Epithelial cell of prostate (primary cell): ENCODE measurements at regions not wholly inside any gene's neighbourhood (a gene's known extent, or its start where the extent isn't known, plus 50 kb on each side); places are given as distances from the start of the nearest gene placed in this dataset.
"Not testable (repeated sequence)": the region's sequence is repeated elsewhere in the genome, so short reads cannot be mapped to it uniquely, and the experiment has no call there.

Experiments
- DNase-seq: peaks from one replicate; pipeline ENCODE4 v3.0.0-alpha.2; 2011; ENCODE audit warnings: low read depth, low spot score
- H3K27ac ChIP-seq: fragments of 450-650 bp; 2 replicates; pipeline ENCODE4 v1.5.1; 2017; ENCODE audit warnings: mild to moderate bottlenecking

DNA sequence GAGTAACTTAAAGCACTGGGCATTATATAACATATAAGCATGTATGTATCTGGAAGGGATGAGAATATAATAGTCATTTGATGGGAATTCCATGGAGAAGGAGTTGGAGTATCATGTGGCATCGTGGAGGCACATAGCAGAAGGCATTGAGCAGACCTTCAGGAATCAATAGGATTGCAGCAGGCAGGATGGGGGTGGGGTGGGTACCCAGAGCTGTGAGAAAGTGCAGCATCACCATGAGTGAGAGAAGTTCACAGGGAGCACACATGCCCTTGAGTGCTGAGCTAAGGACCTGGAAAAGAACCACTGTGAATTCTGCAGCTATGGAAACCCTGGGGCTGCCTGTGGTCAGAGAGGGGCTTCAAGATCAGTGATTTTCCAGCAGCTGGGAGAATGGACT, 57.3 kb downstream of the MED10 start:
- no peak for DNase-seq

DNA sequence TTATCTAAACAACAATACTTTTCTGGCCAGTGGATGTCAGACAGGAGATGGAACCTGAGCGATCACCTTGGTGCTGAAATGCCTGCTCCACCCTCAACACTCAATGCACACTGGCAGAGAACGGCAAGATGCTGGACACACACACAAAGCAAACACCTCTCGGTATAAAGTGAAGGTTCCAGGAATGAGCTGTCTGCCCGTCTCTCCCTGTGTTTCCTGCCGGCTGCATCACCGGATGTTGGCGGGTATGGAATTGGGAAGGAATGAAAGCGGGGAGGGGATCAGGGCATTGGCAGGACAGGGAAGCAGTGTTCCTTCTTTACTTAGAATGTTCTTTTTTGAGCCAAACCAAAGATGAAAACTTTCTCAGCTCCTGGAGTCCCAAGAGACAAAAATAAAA, 59.2 kb downstream of the MED10 start:
- no peak for DNase-seq
- no peak overlapping the region for H3K27ac ChIP-seq

More for the DNA sequence above, 57.3 kb downstream of the MED10 start:
- no peak overlapping the region for H3K27ac ChIP-seq

DNA sequence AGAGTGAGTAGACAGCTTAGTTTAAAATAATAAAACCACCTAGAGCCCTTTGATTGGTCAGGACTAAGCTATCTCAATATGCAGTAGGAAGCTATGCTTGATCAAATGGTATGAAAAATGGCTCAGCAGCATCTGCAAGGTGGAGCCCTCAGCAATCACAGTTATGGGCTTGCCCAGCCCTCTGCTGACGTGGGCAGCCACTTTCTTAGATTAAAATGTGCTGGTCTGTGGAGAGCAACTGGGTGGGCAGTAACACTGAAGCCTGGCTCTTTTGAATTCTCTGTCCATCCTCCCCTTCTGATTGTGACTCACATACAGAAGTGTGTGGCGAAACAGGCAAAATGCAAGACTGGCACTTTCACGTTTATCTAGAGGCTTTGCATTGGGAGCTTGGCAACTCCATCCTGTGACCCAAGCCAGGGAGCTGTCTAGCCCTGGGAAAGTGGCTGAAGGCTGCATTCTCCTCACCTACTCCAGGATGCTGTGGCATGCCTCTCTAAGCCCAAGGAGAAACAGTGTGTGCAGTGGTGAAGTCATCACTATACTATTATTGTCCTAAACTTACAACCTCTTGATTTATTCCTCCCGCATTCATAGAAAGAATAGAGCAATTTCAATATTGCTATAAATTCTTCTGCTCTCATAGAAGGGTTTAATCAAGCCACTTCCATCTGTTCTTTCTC, 61.1 kb downstream of the MED10 start:
- no peak for DNase-seq
- no peak overlapping the region for H3K27ac ChIP-seq

DNA sequence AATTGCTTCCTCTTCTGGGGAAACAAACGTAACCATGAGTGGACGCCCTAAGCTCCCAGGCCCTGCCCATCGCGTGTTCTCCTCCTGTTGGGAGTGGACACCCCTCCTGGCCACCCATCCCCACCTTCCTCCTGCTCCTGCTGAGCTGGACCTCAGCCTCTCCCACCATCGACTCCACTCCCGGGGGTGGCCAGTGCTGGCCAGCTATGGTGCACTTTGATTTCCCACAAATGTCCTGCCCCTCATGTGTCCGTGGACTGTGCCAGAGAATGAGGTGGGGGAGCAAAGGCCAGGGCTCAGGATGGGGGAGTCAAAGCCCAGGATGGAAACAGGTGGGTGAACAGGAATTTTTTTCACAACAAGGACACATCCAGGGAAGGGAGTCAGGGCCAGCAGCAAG, 62.8 kb downstream of the MED10 start:
- no peak overlapping the region for H3K27ac ChIP-seq
- no peak for DNase-seq

DNA sequence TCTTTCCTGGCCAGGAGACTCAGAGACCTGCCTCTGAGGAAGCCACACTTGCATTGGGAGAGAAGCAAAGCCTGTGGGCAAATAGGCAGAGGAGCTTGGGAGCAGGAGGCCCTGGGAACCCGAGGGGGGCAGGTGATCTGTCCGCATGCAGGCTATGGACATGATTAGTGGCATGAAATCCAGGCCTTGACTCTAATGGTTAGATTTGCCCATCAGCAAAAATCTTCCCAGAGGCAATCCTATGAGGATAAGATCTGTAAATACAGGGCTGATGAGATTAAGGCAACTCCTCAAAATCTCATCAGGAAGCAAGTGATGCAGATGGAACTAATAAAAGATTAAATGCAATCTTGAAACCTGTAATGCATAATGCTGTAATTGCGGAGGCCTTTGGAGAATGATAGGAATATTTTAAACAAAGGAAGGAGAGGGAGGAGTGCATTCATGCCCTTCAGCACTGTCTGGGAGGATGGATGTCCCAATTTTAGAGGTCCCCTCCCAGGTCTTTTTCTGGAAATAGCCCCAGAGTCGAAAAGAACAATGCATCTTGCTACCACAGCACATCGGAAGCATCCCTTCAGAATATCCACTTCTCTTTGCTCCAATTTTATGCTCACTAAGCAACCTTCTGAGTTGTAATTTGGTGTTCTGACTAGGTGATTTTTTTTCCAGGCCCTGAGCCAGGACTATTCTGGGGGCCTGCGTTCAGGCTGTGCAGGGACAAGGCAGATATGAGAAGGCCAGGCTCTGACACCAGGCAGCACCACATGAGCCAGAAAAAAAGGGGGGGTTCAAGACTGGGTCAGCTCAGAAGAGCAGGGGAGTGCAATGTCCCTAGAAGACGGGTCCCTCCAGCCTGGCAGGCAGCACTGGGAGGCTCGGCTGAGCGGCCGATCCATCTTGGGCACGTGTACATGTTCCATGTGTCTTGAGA, 66.5 kb downstream of the MED10 start:
- no peak overlapping the region for H3K27ac ChIP-seq

DNA sequence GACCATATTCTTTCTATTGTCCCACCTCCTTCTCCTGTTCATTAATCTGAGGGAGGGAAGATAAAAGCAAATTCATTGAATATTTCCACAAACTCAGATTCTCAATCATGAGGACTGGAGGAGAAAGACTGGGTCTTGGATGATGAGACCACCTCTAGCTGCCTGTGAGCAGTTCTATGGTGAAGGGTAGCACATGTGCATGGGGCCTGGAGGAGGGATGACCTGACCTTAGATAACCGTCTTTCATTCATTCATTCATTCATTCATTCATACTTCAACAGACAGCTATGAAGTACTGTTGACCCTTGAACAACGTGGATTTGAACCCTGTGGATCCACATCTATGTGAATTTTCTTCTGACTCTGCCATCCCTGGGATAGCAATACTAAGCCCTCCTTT, 68.4 kb downstream of the MED10 start:
- no peak overlapping the region for H3K27ac ChIP-seq
- no peak for DNase-seq

More for the DNA sequence above, 66.5 kb downstream of the MED10 start:
- no peak for DNase-seq

DNA sequence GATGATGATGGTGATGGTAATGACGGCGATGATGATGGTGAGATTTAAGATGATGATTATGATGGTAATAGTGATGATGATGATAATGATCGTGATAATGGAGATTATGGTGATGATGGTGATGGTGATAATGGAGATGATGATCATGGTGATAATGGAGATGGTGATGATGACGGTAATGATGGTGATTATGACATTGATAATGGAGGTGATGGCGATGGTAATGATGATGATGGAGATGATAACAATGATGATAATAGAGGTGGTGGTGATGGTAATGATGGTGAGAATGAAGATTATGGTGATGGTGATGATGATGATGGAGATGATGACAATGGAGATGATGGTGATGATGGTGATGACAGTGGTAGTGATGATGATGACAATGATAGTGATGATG, 69.7 kb downstream of the MED10 start:
- no peak overlapping the region for H3K27ac ChIP-seq
- DNase-seq, result no peak

DNA sequence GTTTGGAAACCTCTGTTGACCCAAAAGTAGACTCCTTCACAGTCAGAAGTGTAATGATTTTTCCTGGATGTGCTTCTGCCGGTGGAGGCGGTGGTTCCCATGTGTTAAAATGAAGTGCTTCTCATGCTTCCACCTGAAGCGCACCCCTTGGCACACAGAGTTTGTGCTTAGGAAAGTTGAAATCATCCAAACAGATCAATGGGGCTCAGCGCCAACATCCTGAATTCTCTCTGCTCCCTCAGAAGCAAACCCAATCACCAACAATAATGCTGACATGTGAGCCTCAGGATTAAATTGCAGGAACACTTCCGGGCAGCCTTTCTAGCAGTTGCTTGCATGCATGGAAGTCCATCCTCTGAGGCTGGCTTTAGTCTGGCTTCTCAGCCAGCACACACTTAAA, 71.0 kb downstream of the MED10 start:
- no peak for DNase-seq
- H3K27ac ChIP-seq, result no peak overlapping the region

DNA sequence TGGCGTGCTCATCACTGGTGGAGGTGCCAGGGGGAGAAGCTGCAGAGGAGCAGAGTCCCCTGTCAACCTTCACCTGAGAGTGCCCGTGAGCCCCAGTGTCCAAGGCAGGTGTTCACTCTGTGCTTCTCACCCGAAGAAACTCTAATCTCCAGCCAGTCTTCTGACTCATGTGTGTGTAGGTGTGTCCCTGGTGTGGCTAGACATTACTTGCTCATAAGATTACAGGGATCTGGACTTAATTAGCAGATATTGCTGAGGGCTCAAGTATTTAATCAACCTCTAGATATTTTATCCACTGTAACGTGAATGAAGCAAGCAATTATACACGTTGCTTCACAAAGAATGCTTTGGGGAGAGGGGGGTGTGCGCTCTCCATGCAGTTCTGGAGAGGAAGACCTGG, 72.5 kb downstream of the MED10 start:
- peak; percentile 2 for DNase-seq
- no peak overlapping the region for H3K27ac ChIP-seq

DNA sequence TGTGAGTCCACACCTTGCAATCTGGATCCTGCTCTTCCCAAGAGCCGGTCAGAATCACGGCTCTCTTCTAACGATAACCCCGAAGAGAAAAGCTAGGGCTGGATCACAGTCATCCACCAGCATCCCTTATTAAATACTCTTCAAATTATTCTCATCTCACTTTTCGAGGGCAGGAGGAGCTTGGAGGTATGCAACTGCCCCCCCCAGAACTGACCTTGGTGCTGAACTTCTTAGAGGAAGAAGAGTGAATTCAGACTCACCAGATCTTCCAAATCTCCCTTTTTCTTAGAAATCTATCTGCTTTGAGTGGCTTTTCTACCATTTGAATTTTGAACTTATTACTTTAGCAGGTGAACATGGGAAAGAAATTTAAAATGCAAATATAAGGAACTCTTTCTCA, 75.7 kb downstream of the MED10 start:
- H3K27ac ChIP-seq, result no peak overlapping the region
- no peak for DNase-seq

DNA sequence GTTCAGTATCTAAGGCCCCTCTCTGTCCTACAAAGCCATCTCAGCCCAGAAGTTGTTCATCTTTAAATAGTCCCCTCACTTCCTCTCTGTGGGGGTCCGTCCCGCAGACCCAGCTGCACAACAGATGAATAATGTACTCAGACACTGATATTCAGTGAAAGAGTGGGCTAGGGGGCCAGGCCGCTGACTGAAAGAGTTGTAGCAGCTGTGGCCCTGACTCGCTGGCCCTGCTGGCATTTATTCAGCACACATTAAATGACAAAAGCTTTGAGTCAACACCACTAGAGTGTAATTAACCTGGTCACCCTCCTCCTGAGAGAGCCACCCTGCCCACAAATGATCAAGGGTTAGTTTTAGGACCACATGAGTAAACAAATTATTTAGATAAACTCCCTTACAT, 76.3 kb downstream of the MED10 start:
- no peak for DNase-seq
- no peak overlapping the region for H3K27ac ChIP-seq

DNA sequence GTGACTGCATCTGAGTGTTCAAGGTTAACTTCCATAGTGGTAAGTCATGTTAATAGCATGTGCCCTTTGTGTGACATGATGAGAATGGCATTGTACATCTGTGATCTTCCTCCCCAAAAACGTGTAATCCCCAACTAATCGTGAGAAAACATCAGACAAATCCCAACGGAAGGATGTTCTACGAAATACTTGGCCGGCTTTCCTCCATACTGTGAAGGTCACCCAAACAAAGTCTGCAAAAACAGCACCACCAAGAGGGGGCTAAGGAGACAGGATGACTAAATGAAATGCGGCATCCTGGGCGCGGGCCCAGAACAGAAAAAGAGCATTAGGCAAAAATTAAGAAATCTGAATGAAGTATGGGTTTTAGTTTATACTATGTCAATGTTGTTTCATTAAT, 81.8 kb downstream of the MED10 start:
- DNase-seq, result no peak
- H3K27ac ChIP-seq, result no peak overlapping the region

DNA sequence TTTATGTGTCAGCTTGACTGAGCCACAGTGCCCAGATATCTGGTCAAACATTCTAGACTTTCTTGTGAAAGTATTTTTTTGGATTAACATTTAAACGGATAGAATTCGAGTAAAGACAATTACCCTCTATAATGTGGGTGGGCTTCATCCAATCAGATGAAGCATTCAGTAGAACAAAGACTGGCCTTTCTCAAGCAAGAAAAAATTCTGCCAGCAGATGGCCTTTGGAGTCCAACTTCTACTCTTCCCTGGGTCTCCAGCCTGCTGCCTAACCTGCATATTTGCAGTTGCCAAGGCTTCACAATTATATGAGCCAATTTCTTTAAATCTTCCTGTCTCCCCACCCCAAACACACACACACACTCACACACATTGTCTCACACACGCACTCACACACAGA, 86.4 kb downstream of the MED10 start:
- no peak overlapping the region for H3K27ac ChIP-seq
- no peak for DNase-seq

DNA sequence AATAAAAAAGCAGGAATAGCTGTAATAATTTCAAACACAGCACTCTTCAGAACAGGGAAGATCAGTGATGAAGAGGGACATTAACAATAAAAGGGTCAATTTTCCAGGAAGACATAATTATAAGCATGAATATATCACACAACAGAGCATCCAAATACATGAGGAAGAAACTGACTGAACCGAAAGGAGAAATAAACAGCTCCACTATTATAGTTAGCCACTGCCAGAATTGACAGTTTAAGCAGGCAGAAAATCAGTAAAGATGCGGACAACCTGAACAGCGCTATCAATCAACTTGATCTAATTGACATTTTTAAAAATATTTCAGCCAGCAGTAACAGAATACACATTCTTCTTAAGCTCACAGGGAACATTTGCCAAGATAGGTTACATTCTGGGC, 89.1 kb downstream of the MED10 start:
- DNase-seq, result no peak
- no peak overlapping the region for H3K27ac ChIP-seq

DNA sequence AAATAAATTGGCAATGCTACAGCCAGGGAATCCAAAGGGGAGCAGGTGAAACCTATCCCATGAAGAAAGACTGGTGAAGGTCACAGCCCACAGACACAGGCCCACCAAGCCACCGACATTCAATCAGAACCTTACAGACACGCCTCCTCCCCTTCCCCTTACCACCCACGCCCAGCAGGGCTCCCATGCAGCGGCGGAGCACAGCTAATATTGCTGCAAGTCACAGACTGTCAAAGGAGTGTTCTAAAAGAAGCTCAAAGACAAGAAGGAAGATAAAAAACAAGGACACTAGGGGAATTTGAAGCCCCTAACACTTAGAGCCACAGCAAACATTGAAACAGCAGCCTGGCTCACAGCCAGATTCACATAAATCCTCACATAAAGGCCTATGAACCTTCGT, 91.2 kb downstream of the MED10 start:
- no peak for DNase-seq
- no peak overlapping the region for H3K27ac ChIP-seq

DNA sequence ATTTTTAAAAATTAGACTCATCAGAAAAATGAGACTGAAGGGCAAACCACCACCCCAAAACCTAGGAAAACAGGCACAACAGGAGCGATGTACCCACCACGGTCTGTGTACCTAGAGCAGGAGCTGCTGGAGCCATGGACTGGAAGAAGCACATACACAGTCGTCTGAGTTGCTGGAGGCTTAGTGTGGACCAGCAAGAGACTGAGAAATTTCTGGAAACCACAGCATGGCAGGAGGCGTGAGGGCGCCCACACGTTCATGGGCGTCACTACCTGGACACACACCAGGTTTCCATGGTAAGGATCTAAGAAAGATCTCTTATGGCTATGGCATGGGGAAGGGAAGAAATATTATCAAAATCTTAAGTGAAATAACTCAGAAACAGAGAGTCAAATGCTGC, 91.9 kb downstream of the MED10 start:
- DNase-seq, result no peak
- H3K27ac ChIP-seq, result no peak overlapping the region

DNA sequence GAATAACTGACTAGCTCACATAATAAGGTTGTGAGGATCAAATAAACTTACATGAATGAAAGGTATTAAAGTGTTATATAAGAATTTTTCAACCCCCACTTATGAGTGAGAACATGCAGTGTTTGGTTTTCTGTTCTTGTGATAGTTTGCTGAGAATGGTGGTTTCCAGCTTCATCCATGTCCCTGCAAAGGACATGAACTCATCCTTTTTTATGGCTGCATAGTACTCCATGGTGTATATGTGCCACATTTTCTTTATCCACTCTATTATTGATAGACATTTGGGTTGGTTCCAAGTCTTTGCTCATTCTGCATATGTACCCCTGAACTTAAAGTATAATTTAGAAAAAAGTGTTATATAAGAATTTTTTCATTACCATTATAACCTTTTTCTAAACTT, 93.9 kb downstream of the MED10 start:
- H3K27ac ChIP-seq, DNase-seq: not testable (repeated sequence)

DNA sequence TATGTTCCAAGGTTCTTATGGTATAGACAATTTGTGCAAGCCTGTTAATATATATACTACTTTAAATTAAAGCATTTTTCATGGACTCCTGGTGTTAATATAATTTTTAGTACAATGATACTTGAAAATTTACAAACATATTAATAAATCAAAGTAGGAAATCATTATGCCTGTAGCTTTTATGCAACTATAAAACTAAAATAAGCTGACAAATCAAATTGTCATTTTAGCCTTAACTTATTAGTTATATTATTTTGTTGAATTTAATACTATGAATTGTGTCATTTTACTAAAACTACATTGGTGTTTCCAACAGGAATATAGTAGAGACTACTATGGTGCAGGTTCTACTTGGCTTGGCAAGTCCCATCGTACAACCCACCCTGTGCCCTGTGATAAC, 96.0 kb downstream of the MED10 start:
- no peak for DNase-seq
- no peak overlapping the region for H3K27ac ChIP-seq

DNA sequence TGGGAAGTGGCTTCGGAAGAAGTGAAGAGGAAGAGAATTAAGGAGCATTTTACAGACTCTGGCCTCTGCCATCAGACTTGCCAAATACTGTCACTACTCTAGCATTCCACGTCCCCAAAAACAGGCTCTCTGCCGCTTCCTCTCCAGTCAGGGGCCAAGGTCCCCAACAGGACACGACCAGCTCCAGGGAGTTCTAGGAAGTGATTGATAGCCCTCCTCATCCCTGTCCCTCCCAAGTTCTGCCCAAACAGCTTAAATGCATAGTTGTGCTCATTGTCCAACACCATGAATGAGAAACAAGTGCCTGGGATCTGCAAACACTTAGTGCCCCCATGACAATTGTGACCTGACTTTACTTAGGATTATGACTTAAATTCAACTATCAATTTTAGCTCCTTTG, 96.5 kb downstream of the MED10 start:
- no peak overlapping the region for H3K27ac ChIP-seq

DNA sequence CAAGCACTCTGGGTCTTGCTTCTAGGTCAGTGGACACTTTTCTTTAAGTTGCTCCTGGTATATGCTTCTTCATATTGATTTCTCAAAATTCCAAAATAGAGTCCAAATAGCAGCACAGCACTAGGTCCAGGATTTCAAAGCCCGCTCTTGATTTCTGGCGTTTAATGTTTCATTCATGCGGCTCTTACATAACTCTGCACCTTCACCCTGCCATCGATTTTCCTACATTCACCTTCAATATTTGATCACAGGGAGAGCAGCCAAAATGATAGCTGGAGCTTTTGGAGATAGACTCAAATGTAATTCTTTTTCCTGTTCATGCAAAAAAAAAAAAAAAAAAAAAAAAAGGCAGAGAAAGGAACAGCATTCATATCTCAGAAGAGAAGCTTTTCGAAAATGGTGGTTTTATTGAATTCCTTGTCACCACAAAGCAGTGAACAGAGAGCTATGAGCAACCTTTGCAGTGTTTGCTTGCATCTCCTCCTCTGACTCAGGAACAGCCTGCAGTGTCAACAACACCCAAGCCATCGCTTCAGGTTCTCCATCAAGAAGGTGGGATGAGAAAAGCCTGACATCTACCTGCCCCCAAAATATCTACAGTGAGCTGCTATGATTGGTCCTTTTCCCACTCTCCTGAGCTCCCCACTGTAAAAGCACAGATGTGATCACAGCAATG, 97.8 kb downstream of the MED10 start:
- no peak for DNase-seq
- H3K27ac ChIP-seq, result no peak overlapping the region

More for the DNA sequence above, 96.5 kb downstream of the MED10 start:
- DNase-seq, result no peak

DNA sequence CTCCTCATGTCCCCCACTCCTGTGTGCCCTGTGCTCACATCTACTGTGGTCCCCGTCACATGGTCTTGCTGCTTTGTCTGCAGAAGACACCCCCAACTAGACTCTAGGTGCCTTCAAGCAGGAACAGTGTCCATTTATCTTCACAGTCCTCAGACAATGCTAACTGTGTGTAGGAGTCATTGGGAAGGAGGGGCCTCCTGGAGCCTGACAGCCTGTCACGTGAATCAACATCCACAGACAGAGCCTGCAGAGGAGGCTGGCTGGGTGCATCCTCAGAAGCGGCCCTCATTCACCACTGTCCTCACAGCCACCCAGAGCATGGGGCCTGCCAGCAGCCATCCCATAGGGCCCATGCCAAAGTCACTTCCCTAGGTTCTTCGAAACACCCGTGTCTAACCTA, 98.7 kb downstream of the MED10 start:
- DNase-seq, result no peak
- no peak overlapping the region for H3K27ac ChIP-seq
